ENCODE measurements at regions not wholly inside any gene's neighbourhood (a gene's known extent, or its start where the extent isn't known, plus 50 kb on each side); places are given as distances from the start of the nearest gene placed in this dataset.

GRCh38 chr11:27205250-27205649 is 157.8 kb downstream of the CCDC34 start:
- WGBS (ENCODE audit: insufficient coverage, insufficient read length) = no CpG with 5 or more reads among the region's 3 CpGs
- H3K9me3 ChIP-seq (ENCODE audit: control insufficient read depth, insufficient read depth, low read length) = no peaks in the 10 kb centered on the region
- DNase-seq (ENCODE audit: low read depth, low spot score) = no peak
- no peak overlapping the region for H3K27ac ChIP-seq (ENCODE audit: low read length)
- no peaks in the 10 kb centered on the region for H3K27me3 ChIP-seq (ENCODE audit: control insufficient read depth, insufficient read depth, low read length)
- H3K36me3 ChIP-seq (ENCODE audit: control insufficient read depth, insufficient read depth, low read length) = no peaks in the 10 kb centered on the region
- no peaks in the 10 kb centered on the region for H3K4me1 ChIP-seq (ENCODE audit: control insufficient read depth, insufficient read depth, low read length)
- H3K4me3 ChIP-seq (ENCODE audit: low read length) = no peak overlapping the region

GRCh38 chr11:27204529-27204928 is 158.5 kb downstream of the CCDC34 start:
- no peaks in the 10 kb centered on the region for H3K36me3 ChIP-seq (ENCODE audit: control insufficient read depth, insufficient read depth, low read length)
- no peaks in the 10 kb centered on the region for H3K9me3 ChIP-seq (ENCODE audit: control insufficient read depth, insufficient read depth, low read length)
- DNase-seq (ENCODE audit: low read depth, low spot score) = no peak
- H3K4me1 ChIP-seq (ENCODE audit: control insufficient read depth, insufficient read depth, low read length) = no peaks in the 10 kb centered on the region
- no peaks in the 10 kb centered on the region for H3K27me3 ChIP-seq (ENCODE audit: control insufficient read depth, insufficient read depth, low read length)
- H3K27ac ChIP-seq (ENCODE audit: low read length) = no peak overlapping the region
- no CpG with 5 or more reads among the region's 3 CpGs for WGBS (ENCODE audit: insufficient coverage, insufficient read length)
- no peak overlapping the region for H3K4me3 ChIP-seq (ENCODE audit: low read length)

DNA sequence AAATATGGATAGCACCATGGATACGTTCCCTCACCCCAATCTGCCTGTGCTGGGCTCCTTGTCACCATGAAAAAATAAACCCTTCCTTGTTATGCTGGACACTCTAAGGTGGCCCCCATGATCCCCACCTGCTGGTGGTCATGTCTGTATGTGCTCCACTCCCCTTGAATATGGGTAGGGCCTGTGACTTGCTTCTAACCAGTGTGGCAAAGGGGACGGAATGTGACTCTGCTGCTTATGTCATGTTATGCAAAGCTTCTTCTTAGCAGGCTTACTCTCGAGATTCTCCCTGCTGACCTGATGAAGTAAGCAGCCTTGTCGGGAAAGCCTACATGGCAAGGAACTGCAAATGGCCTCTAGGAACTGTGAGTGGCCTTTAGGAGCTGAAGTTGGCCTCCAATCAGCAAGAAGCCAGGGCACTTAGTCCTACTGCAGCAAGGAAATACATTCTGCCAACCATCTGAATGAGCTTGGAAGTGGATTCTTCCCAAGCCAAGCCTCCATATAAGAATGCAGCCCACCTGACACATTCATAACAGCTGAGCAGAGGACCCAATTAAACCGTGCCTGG is 159.9 kb downstream of the CCDC34 start:
- H3K27ac ChIP-seq (ENCODE audit: low read length) = no peak overlapping the region
- no peak overlapping the region for H3K4me3 ChIP-seq (ENCODE audit: low read length)
- H3K4me1 ChIP-seq (ENCODE audit: control insufficient read depth, insufficient read depth, low read length) = no peaks in the 10 kb centered on the region
- H3K9me3 ChIP-seq (ENCODE audit: control insufficient read depth, insufficient read depth, low read length) = no peaks in the 10 kb centered on the region
- DNase-seq (ENCODE audit: low read depth, low spot score) = no peak
- H3K27me3 ChIP-seq (ENCODE audit: control insufficient read depth, insufficient read depth, low read length) = no peaks in the 10 kb centered on the region
- no CpG with 5 or more reads among the region's 5 CpGs for WGBS (ENCODE audit: insufficient coverage, insufficient read length)
- H3K36me3 ChIP-seq (ENCODE audit: control insufficient read depth, insufficient read depth, low read length) = no peaks in the 10 kb centered on the region

GRCh38 chr11:27201454-27202302 is 161.1 kb downstream of the BBOX1 start:
- no peaks in the 10 kb centered on the region for H3K4me1 ChIP-seq (ENCODE audit: control insufficient read depth, insufficient read depth, low read length)
- no peak overlapping the region for H3K27ac ChIP-seq (ENCODE audit: low read length)
- H3K9me3 ChIP-seq (ENCODE audit: control insufficient read depth, insufficient read depth, low read length) = no peaks in the 10 kb centered on the region
- no peaks in the 10 kb centered on the region for H3K36me3 ChIP-seq (ENCODE audit: control insufficient read depth, insufficient read depth, low read length)
- DNase-seq (ENCODE audit: low read depth, low spot score) = no peak
- H3K4me3 ChIP-seq (ENCODE audit: low read length) = no peak overlapping the region
- WGBS (ENCODE audit: insufficient coverage, insufficient read length) = no CpG with 5 or more reads among the region's 10 CpGs
- no peaks in the 10 kb centered on the region for H3K27me3 ChIP-seq (ENCODE audit: control insufficient read depth, insufficient read depth, low read length)

- no peak overlapping the region for H3K4me3 ChIP-seq (ENCODE audit: low read length)
- no peak for DNase-seq (ENCODE audit: low read depth, low spot score)
- WGBS (ENCODE audit: insufficient coverage, insufficient read length) = no CpG with 5 or more reads among the region's 1 CpG
- no peaks in the 10 kb centered on the region for H3K36me3 ChIP-seq (ENCODE audit: control insufficient read depth, insufficient read depth, low read length)
- H3K27ac ChIP-seq (ENCODE audit: low read length) = no peak overlapping the region
- no peaks in the 10 kb centered on the region for H3K4me1 ChIP-seq (ENCODE audit: control insufficient read depth, insufficient read depth, low read length)
- H3K9me3 ChIP-seq (ENCODE audit: control insufficient read depth, insufficient read depth, low read length) = no peaks in the 10 kb centered on the region
- H3K27me3 ChIP-seq (ENCODE audit: control insufficient read depth, insufficient read depth, low read length) = no peaks in the 10 kb centered on the region
These were observed 160.3 kb downstream of the BBOX1 start for GRCh38 chr11:27200779-27201453.

GRCh38 chr11:27196203-27196897 is 155.7 kb downstream of the BBOX1 start:
- H3K4me1 ChIP-seq (ENCODE audit: control insufficient read depth, insufficient read depth, low read length) = no peaks in the 10 kb centered on the region
- no peak for DNase-seq (ENCODE audit: low read depth, low spot score)
- H3K4me3 ChIP-seq (ENCODE audit: low read length) = no peak overlapping the region
- H3K9me3 ChIP-seq (ENCODE audit: control insufficient read depth, insufficient read depth, low read length) = no peaks in the 10 kb centered on the region
- H3K27ac ChIP-seq (ENCODE audit: low read length) = no peak overlapping the region
- H3K36me3 ChIP-seq (ENCODE audit: control insufficient read depth, insufficient read depth, low read length) = no peaks in the 10 kb centered on the region
- WGBS (ENCODE audit: insufficient coverage, insufficient read length) = no CpG with 5 or more reads among the region's 6 CpGs
- H3K27me3 ChIP-seq (ENCODE audit: control insufficient read depth, insufficient read depth, low read length) = no peaks in the 10 kb centered on the region

DNA sequence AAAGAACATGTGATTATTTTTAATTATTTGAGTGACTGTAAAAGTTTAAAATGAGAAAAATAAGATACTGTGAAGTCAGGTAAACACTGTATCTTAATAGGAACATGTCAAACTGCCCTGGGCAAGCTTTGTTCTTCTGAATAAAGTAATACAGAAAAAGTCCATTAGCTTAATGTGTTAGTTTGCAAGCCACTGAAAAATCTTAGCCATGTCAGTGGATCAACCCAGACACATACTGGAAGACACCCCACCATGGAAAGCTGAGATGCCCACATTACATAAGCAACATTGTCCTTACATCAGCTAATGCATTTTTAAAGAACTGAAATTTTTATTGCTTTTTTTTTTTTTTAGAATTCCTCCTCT is 155.2 kb downstream of the BBOX1 start:
- Histone ChIP-seq H3K36me3 (ENCODE audit: control insufficient read depth, insufficient read depth, low read length) (no peaks in the 10 kb centered on the region), H3K27ac (ENCODE audit: low read length) (no peak overlapping the region), H3K4me1 (ENCODE audit: control insufficient read depth, insufficient read depth, low read length) (no peaks in the 10 kb centered on the region), H3K4me3 (ENCODE audit: low read length) (no peak overlapping the region), H3K9me3 (ENCODE audit: control insufficient read depth, insufficient read depth, low read length) (no peaks in the 10 kb centered on the region), H3K27me3 (ENCODE audit: control insufficient read depth, insufficient read depth, low read length) (no peaks in the 10 kb centered on the region)
- DNase-seq (ENCODE audit: low read depth, low spot score) = no peak

GRCh38 chr11:27194976-27195375 is 154.4 kb downstream of the BBOX1 start:
- Histone ChIP-seq H3K9me3 (ENCODE audit: control insufficient read depth, insufficient read depth, low read length) (no peaks in the 10 kb centered on the region), H3K4me3 (ENCODE audit: low read length) (no peak overlapping the region), H3K27ac (ENCODE audit: low read length) (no peak overlapping the region), H3K4me1 (ENCODE audit: control insufficient read depth, insufficient read depth, low read length) (no peaks in the 10 kb centered on the region), H3K27me3 (ENCODE audit: control insufficient read depth, insufficient read depth, low read length) (no peaks in the 10 kb centered on the region), H3K36me3 (ENCODE audit: control insufficient read depth, insufficient read depth, low read length) (no peaks in the 10 kb centered on the region)
- no peak for DNase-seq (ENCODE audit: low read depth, low spot score)
- no CpG with 5 or more reads among the region's 1 CpG for WGBS (ENCODE audit: insufficient coverage, insufficient read length)

DNA sequence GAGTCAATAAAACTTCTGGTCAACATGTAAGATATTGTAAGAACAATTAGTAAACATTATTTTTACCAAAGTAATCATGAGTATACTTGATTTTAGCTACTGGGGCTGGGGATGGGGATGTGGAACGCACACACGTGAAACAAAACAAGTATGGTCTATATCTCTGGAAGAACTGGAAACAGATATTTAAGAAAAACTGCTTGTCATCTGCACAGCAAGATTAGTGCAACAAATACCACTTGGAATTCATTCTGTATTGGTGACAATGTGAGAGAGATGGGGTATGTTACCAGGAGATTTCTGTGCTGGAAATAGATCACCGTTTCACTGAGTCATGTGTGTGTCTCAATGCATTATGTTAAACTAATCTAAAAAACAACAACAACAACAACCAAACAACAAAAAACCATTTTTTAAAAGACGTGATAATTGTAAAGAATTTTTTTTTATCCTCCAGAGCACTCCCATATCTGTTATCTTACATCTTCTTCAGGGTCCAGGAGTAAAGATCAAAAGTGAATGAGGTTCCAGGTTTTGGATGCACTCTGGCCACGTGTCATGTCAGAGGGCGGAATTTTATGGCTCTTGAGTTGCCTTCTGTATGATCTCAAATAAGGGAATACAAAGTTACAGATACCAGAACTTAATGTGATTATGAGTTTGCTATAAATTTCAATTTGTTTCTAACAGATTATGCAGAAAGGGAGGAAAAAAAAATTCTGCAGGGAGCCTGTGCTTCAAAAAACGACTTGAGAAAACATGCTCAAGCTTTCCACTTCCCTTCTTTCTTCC is 153.0 kb downstream of the BBOX1 start:
- Histone ChIP-seq H3K27ac (ENCODE audit: low read length) (no peak overlapping the region), H3K36me3 (ENCODE audit: control insufficient read depth, insufficient read depth, low read length) (no peaks in the 10 kb centered on the region), H3K4me3 (ENCODE audit: low read length) (no peak overlapping the region), H3K27me3 (ENCODE audit: control insufficient read depth, insufficient read depth, low read length) (no peaks in the 10 kb centered on the region), H3K9me3 (ENCODE audit: control insufficient read depth, insufficient read depth, low read length) (no peaks in the 10 kb centered on the region), H3K4me1 (ENCODE audit: control insufficient read depth, insufficient read depth, low read length) (no peaks in the 10 kb centered on the region)
- DNase-seq (ENCODE audit: low read depth, low spot score) = no peak
- 100% methylated on average over 1 of the region's 7 CpGs for WGBS (ENCODE audit: insufficient coverage, insufficient read length)

DNA sequence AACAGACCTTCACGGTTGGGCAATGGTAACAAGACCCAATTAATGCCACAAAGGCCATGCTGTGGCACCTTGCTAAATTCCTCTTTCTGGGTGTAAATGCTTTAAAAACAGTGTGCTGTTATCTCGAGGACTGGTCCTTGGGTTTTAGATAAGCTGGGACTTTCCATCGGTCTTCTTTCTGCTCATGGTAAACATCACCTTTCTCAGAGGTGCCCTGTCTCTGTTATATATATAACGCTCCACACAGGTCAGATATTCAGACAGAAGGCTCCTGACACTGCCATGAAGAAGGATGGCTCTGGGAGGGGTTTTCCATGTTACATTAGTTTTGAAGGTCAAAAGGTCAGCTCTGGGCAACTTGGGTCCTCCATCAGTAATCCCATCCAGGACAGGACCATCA is 151.6 kb downstream of the BBOX1 start:
- WGBS (ENCODE audit: insufficient coverage, insufficient read length) = no CpG with 5 or more reads among the region's 4 CpGs
- no peak for DNase-seq (ENCODE audit: low read depth, low spot score)
- H3K4me1 ChIP-seq (ENCODE audit: control insufficient read depth, insufficient read depth, low read length) = no peaks in the 10 kb centered on the region
- no peaks in the 10 kb centered on the region for H3K27me3 ChIP-seq (ENCODE audit: control insufficient read depth, insufficient read depth, low read length)
- no peaks in the 10 kb centered on the region for H3K36me3 ChIP-seq (ENCODE audit: control insufficient read depth, insufficient read depth, low read length)
- H3K9me3 ChIP-seq (ENCODE audit: control insufficient read depth, insufficient read depth, low read length) = no peaks in the 10 kb centered on the region
- no peak overlapping the region for H3K4me3 ChIP-seq (ENCODE audit: low read length)
- no peak overlapping the region for H3K27ac ChIP-seq (ENCODE audit: low read length)

All from iPS DF 6.9 (cell line).